Thyroid gland (tissue), 4 donors: ENCODE measurements at regions not wholly inside any gene's neighbourhood (a gene's known extent, or its start where the extent isn't known, plus 50 kb on each side); places are given as distances from the start of the nearest gene placed in this dataset.

Experiments used
- POLR2A ChIP-seq, 2 donors: fragments of 450-650 bp; IDR thresholded peaks; one replicate each; pipeline ENCODE4 v1.6.1; 2017; ENCODE audit warnings: antibody characterized with exemption in 2 of 2, mild to moderate bottlenecking in 2 of 2, moderate library complexity in 1 of 2
- TF ChIP-seq, protein P1 (sequence below), 6 experiments: fragments of 200-600 bp in 3 of 6; fragments of 450-650 bp in 3 of 6; sonication (generic) in 3 of 6; IDR thresholded peaks; one replicate each; pipeline ENCODE4 v1.5.1; 2016 to 2019; ENCODE audit warnings: antibody characterized with exemption in 6 of 6, mild to moderate bottlenecking in 2 of 6, inconsistent platforms in 1 of 6, moderate library complexity in 1 of 6

DNA sequence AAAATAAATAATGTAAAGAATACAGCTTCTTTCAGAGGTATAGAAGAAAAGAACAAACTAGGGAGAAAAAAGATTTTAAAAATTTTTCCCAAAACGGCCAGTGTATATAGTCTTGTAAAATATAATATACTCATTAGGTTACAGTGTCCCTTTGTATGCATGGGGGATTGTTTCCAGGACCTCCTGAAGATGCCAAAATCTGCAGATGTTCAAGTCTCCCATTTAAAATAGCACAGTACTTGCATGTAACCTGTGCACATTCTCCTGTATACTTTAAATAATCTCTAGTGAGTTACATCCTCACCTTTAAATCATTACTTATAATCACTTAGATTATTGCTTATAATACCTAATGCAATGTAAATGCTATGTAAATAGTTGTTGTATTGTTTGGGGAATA lies 80.6 kb upstream of the LRRTM4 start:
- TF ChIP-seq, protein P1, sequence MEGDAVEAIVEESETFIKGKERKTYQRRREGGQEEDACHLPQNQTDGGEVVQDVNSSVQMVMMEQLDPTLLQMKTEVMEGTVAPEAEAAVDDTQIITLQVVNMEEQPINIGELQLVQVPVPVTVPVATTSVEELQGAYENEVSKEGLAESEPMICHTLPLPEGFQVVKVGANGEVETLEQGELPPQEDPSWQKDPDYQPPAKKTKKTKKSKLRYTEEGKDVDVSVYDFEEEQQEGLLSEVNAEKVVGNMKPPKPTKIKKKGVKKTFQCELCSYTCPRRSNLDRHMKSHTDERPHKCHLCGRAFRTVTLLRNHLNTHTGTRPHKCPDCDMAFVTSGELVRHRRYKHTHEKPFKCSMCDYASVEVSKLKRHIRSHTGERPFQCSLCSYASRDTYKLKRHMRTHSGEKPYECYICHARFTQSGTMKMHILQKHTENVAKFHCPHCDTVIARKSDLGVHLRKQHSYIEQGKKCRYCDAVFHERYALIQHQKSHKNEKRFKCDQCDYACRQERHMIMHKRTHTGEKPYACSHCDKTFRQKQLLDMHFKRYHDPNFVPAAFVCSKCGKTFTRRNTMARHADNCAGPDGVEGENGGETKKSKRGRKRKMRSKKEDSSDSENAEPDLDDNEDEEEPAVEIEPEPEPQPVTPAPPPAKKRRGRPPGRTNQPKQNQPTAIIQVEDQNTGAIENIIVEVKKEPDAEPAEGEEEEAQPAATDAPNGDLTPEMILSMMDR (IDR thresholded peaks at IDR 0.05), result no peak
- TF ChIP-seq POLR2A (IDR thresholded peaks at IDR 0.05), result no peak
